HG03457 (cell line): ENCODE measurements at regions not wholly inside any gene's neighbourhood (a gene's known extent, or its start where the extent isn't known, plus 50 kb on each side); places are given as distances from the start of the nearest gene placed in this dataset.

ENCODE experiments used
- ATAC-seq: cut with Tn5 transposase; IDR thresholded peaks from one replicate; pipeline ENCODE4 v1.9.1; 2021; ENCODE audit warnings: moderate number of reproducible peaks; ENCODE audit not compliant: unreplicated experiment

DNA sequence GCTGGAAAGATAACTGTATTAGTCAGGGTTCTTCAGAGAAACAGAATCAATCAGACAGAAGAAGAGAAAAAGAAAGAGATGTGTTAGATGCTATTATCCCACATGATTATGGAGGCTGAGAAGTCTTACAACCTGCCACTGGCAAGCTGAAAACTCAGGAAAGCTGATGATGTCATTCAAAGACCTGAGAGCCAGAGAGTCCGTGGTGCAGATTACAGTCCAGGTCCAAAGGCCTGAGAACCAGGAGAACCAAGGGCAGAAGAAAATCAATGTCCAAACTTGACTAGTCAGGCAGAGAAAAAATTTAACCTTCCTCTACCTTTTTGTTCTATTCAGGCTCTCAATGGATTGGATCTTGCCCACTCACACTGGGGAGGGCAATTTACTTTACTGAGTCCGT, 172.5 kb downstream of the QDPR start:
- ATAC-seq = no peak

DNA sequence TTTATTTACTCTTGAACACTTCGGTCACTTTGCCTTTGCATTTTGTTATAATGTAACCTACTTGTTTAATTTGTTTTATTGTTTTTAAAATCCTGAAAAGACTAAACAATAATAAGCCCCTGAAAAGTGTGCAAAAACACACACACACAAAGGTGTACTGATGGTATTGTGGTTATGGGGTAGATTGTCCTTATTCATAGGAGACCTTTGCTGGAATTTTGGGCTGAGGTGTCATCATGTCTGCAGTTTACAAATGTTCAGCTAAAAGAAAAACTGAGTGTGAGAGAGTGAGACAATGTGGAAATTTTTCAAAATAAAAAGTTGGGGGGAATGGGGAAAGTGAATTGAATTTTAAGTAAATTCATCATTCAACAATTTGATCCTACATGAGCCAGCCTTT, 174.9 kb downstream of the QDPR start:
- ATAC-seq = no peak

DNA sequence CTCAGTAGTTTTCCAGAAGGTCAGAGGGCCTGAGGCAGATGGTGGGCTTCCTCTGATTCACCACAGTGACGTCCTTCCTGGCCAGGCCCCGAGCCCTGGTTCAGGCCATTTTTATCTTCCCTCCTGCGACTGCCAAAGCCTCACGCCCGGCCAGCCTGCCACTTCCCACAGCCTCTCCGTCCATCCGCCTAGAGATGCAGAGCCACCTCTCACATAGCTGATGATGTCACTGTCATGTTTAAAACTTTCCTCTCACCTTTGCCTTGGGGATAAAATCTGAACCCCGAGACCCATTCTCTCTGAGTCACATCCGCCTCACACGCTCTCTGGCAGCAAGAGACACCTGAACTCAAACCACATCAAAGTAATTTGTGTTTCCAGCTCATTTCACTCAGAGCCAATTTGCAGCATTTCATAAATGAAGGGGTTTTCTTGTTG, 175.3 kb downstream of the QDPR start:
- ATAC-seq = no peak

DNA sequence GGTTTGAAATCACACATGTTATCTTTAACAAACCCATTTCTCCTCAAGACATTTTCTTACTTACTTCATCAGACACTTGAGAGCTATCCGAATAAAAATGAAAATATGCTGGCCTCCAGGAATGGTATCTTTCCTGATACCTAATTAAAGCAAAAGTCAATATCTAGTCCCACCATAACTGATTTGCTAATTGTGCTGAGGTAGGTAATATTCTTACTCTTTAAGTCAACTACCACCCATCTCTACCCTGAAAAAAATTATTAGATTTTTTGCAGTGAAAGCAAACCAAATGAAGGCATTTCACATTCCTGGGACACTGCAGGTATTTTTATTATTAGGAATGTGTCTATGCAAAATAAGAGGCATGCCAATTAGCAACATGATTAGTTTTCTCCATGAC, 175.8 kb downstream of the QDPR start:
- ATAC-seq = no peak

DNA sequence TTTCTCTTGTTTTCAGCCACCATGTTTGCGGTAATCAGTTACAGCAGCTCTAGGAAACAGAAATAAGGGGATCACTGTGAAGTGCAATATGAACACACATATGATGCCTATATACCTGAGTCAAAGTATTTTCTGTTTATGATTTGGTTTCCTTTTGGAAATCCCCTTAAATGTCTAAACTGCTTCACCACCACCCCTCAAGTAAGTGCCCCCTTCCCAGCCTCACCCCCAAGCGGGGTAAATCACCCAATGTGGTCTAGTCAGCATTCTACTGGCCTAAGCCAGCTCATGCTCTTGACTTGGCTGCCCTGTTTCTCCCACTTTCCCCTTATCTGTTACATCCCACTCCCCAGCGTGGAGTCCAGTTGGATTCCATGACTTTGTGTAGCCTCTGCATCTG, 176.5 kb downstream of the QDPR start:
- ATAC-seq = no peak

DNA sequence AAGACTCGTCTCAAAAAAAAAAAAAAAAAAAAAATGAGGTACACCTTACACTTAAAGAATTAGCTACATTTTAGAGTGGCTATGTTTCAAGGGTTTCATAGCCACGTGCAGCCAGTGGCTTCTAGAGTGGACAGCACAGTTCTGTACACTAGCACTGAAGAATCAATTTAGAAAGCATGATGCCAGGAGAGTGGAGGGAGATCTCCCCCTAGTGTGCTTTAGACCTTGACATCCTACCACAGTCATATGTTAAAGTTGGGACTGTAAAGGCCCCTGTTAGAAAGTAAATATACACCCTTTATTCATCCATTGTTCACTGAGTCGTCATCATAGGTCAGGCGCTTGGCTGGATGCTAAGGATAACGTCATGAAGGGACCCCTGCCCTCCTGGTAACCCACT, 179.4 kb downstream of the QDPR start:
- ATAC-seq = no peak

DNA sequence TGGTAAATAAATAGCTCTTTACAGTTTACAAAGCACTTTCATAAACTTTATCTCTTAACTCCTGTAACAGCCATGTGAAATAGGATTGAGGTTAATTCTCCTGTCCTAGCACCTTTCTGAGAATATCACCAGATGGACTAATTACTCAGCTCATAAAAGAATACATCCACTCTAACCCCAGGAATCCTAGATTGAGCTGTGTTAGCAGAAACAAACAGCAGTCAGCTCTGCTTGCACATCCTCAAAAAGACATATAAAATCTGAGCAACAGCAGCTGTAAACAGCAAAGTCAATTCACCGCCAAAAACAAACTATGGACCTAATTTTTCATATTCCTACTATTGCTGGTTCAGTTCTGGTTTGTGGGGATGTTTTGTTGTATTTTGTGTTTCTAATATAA, 182.8 kb downstream of the QDPR start:
- no peak for ATAC-seq

DNA sequence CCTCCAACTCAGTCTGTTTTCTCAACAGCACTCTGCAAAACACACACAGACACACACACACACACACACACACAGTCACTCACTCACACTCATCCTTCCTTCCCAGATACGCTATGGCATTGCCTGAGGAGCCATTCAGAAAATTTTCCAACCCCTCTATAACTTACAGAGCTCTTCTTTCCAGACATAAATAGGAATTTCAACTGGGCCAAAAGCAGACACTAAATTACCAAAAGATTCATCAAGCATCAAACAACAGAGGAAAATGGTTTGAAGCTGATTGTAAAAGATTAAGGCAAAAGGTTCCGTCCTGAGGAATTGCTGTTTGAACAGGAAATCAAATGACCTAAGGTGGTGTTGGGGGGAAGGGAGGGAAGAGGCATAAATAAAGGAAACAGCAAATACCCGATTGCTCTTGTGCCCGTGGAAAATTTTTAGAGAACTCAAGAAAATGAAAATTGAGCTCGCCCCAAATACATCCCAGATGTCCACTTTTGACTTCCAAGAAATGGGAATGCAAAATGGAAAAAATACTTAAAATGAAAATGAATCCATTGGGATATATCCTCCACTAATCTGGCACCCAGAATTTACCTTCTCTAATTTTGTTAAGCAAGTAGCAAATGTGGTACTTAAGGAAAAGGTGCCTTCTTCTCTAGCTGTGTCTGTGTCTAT, 183.6 kb downstream of the QDPR start:
- ATAC-seq = no peak

DNA sequence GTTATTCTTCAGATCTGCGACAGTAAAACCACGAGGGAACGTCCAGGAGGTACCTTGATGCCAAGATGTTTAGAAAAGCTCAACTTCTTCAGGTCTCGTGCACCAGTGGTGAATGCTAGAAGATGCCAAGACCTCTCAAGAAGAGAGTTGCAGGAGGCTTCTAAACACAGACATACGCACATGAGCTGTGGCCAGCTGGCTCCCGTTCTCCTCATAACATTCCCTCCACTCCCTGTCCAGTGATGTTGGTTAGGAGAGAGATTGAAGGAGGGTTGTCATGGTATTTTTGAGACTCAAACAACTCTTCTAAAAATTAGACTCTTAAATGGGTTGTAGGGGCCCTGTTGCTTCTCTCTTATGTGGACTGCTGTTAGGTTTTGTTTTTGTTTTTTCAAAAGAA, 184.3 kb downstream of the QDPR start:
- ATAC-seq = no peak

DNA sequence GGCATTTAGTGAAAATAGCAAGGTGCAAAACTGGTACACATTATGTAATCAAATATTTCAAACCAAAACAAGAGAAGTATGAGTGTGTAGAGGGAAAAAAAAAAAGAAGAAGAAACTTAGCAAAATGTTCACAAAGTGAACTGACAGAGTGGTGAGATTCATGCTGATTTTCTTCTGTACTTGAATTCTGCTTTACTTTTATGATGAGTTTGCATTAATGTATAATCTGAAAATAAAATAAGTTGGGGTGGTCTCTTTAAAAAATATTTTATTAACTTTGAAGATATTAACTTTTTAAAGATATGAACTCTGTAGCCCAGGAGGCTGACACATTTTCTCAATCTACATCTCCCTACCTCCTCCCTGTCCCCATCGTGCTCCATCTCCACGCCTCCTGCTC, 185.1 kb downstream of the QDPR start:
- ATAC-seq = no peak

DNA sequence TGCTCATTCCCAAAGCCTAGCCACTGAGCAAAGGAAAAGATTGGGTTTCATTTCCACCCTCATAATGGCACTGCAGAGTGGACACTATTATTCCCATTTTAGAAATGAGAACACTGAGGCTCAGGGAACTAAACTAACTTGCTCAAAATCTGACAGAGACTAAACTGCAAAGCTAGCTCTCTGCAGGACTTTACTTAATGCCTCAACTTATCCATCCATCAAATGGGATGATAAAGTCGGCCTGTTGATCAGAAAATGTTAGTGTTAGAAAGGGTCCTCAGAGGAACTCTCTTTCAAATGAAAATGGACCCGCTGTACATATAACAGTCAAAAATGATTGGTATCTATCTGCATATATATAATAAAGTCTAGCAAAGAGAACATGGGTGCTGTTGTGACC, 186.8 kb downstream of the QDPR start:
- no peak for ATAC-seq

DNA sequence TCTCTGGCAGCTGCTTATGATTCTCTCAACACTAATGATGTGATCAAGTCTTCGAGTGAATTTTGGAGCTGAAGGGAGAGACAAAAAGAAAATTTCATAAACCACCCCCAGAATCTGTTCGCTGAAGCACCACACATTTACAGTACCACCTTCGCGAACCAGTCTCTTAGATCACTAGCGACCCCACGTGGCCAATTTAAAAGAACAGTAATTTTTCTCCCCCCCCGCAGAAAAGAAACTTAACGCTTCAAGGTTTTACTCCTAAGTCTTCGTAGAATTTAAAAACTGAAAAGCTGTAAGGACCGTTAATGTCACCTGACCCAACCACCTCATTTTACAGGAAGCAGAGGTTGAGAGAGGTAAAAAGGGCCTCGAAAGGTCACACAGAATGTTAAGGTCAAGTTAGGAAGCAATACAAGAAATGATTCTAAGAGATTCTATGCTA, 187.5 kb downstream of the QDPR start:
- ATAC-seq = no peak

DNA sequence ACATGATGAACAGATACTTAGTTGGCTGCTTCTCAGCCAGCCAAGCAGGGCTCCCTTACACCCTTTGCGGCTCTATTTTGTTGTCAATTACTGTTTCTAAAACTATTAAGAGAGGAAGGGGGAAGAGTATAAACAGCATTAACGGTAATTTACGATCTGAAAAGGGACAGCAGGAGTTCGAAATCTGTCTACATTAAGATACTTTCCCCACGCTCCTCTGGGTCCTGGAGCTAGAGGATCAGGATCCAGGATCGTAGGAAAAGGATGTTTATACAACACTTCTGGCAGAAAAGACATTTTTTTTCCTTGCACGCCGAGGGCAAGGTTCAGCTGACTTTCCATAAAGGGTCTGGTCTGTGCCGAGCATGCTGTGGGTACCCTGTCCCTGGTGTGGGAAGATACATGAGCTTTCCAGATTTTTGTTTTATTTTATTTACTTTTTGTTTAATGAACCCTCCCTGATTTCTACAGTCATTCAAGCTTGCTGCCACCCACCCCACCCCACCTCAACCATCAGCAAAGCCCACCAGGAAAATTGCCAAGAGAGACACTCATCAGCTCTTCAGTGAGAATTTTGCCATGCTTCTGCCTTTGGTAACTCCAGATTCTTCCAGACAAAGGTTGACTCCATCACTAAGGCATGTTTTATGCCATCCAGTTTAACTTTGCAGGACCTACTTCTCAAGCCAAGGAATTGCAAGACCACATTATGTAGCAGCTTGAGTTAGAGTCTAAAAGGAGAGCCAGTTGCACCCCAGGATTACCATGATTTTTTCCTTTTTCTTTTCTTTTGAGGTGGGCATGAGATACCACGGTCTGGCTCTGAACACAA, 188.1 kb downstream of the QDPR start:
- ATAC-seq = no peak

DNA sequence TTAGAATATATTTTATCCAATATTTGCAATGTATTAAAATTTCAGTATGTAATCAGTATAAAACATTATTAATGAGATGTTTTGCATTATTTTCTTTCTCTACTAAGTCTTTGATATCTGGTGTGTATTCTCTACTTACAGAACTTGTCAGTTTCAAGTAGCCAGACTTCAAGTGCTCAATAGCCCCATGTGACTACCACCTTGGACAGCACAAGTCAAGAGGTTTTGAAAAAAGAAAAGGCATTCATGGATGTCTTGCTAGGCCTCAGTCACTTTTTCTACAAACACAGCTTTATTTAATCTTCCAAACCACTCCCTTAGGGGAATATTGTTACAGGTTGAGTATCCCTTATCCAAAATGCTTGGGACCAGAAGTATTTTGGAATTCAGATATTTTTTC, 189.4 kb downstream of the QDPR start:
- ATAC-seq = no peak

DNA sequence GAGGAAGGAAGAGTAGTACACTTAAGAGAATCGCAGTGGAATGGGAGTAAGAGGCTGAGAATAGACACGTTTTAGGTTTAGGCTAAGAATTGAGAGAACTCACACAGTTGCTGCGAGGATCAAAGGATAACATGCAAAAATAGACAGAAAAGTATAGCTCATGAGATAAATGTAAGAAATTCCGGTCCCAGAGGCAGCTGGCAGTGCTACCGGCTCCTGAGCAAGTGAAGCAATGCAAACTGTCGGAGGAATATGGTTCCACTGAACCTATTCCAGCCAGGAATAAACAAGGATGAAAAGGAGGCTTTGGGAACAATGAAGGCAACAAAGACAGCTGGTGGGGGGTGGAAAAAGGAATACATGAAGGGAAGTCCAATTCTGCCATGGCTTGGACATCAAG, 191.8 kb downstream of the QDPR start:
- no peak for ATAC-seq

DNA sequence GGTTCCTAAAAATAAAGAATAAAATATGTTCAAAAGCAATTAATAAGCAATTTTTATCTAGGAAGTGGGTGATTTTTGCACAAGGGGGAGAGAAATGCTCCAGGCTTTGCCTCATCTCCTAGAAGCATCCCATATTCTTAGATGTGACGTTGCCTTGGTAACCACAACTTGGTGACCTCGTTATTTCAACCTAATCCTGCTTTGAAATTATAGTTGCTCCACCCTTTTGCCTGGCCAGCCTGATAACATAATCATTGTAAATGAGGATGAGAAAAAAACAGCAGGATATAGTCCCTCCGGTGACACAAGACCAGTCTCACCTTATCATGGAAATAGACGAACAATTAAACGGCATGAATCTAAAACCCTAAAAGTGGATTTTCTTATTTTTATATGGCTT, 194.4 kb downstream of the QDPR start:
- ATAC-seq = no peak

DNA sequence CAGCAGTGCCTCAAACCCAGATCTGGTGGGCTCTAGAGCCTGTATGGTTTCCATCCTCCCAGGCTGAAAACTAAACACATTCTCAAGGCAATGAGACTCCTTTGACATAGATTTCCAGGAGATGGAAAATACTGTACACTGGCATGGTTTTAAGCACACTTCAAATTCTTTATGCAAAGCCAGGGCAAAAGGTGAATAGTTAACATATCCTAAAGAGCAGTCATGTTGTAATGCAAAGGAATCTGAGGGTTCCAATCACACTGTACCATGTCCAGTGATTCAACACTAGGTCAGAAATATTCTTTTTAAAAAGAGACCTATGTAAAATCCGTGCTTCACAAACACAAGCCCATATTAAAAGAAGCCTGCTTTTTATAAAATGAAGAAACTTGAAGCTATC, 195.3 kb downstream of the QDPR start:
- no peak for ATAC-seq

DNA sequence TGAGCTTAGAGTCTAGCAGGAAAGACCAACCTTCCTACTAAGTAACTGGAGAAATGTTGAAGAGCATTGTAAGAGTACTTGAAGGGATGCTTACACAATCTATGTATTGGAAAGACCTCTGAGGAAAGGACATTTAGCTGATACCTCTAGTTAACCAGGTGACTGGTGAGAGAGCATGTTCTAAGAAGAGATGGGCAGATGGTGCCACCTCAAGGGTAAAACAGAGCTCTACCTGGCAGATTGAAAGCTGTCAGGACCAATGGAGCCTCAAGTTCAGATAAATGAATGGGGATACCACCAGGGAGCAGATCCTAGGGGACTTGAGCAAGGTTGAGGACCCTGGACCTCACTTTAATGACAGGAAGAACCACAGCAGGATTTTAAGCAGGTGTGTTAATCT, 196.4 kb downstream of the QDPR start:
- no peak for ATAC-seq

DNA sequence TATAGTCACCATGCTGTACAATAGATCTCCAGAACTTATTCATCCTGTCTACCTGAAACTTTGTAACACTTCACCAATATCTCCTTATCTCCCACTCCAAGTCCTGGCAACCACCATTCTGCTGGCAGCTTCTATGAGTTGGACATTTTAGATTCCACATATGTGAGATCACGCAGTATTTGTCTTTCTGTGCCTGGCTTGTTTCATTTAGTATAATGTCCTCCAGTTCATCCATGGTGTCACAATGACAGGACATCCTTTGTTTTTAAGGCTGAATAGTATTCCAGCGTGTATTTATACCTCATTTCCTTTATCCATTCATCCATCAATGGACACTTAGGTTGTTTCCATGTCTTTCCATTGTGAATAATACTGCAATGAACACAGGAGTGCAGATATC, 198.7 kb downstream of the QDPR start:
- no peak for ATAC-seq

DNA sequence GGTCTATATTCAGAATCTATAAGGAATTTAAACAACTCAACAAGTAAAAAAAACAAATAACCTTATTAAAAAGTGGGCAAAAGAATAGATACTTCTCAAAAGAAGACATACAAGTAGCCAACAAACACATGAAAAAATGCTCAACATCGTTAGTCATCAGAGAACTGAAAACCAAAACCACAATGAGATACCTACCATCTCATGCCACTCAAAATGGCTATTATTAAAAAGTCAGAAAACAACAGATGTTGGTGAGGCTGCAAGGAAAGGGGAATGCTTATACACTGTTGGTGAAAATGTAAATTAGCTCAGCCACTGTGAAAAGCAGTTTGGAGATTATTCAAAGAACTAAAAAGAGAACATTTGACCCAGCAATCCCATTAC, 201.6 kb downstream of the QDPR start:
- no peak for ATAC-seq

DNA sequence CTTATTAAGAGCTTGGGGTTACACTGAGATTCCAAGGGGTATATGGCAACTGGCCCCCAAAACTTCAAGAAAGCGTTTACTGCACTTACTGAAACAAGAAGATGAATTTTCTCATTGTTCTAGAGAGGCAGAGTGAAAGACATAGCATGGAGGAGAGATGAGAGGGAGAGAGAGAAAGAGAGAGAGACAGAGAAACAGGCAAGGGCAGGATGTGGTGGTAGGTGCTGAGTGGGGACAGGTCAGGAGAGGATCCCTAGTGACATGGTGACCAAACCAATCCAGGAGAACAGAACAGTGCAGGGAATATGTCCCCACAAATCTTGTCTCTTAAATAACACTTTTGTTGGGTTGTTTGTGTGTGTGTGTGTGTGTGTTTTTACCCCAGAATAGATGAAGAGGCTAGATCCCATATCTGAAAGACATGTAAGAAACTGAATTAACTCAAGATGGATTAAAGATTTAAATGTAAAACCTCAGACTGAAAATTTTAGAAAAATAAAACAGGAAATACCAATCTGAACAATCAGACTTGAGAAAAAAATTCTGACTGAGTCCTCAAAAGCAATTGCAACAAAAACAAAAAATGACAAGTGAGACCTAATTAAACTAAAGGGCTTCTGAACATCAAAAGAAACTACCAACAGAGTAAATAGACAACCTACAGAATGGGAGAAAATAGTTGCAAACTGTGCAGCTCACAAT, 202.2 kb downstream of the QDPR start:
- no peak for ATAC-seq

DNA sequence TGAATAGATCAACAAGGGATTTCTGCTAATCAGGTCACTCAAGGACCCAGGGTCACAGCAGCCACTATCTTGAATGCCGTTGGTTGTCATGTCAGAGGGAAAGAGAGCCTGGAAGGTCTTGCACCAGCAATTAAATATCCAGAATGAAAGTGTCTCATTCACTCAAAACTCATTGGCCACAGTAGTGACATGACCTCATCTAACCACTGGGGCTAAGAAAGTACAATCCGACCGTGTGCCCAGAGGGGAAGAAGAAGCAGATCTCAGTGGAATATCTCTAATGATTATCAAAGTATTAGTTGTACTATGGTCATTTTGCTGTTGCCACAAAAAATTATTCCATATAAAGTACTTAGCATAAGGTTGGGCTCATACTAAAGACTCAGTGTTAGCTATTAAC, 210.0 kb downstream of the QDPR start:
- no peak for ATAC-seq
